Left ventricle myocardium superior (tissue), 1 donor: ENCODE measurements at regions not wholly inside any gene's neighbourhood (a gene's known extent, or its start where the extent isn't known, plus 50 kb on each side); places are given as distances from the start of the nearest gene placed in this dataset.

Experiments
- ATAC-seq: fragments of 200-7000 bp; cut with Tn5 transposase; one replicate; pipeline ENCODE4 v1.9.1; 2020; ENCODE audit warnings: mild to moderate bottlenecking, moderate library complexity
- DNase-seq: peaks from one replicate; pipeline ENCODE4 v3.0.0-alpha.2; 2020
- intact Hi-C: fragments of 100-400 bp; cut with micrococcal nuclease; formaldehyde crosslinking; loops from one replicate; pipeline ENCODE4 v1.11.0; 2022
- donor health status: DM: no; HTN: yes; CAD: no; lungs with severe emphysema.

DNA sequence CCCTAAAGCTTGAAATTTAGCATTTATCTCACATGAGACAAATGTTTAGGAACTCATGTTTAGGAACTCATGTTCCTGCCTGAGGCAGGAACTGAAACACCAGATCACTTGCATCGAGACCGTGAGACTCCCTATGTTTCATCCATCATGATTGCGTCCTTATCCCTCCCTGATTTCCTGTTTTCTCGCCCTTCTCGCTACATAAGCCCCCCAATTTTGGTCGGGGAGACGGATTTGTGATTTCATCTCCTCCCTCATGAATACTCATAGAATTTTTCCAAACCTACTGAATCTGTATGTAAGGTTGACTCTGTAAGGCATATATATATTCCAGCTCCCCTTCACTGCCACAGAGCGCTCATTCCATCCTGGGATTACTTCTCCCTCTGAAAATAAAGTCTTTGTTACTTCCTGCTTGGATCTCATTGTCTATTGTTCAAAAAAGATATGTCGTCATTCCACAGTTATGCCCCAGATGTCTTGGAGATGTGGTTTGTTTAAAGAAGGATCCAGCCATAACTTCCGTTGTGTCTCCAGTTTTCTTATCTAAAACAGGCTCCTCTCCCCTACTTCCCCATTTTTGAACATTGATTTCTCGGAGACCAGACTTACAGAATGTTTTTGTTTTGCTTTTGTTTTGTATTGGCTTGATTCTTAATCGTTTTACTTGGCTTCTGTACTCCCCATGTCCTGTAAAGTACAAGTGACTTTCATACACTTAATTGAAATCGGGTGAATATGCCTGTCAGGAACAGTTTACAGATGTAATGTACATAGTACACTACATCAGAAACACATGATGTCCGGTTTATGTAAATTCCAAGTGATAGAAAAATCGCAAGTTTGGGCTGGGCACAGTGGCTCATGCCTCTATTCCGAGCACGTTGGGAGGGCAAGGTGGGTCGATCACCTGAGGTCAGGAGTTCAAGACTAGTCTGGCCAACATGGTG, 118.7 kb downstream of the HFE start:
- intact Hi-C loops = no loop called here

DNA sequence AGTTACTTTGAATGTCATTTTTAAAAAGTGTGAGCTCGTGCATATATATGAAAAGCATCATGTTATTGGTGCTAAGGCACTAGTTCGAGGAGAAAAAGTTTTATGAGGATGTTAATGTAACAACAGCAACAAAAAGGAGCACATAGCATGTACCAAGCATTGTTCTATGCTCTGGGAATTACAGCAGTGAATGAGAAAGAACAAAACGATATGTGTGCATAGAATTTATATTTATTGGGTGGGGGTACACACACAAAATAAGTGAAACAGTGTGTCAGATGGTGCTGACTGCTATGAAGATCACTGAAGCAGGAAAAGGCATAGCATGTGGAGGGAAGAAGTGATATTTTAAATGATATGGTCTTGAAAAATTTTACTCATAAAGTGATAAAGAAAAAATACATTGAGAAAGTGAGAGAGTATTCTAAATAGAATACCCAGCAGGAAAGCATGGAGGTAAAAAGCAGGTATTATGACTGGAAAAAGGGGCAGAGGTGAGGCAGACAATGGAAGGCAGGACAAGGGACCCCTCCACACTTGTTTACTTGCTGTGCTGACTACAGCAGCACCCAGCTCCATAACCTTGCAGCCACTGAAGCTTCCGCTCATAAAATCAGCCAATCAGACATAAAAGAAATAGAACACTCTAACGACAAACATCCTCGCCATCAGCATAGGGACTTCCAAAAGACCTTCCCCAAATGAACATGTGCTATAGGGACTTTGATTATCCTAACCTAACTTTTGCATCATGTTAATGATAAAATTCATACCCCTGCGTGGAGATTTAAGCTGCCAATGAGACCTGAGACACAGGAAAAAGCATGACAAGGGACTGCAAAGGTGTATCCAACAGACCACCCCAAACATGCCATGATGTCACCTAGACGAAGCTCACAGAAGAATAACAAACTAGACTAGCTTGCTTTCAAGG, 119.9 kb downstream of the HFE start:
- intact Hi-C loops = no loop called here
- no peak for DNase-seq
- ATAC-seq = no peak

More for the DNA sequence above, 118.7 kb downstream of the HFE start:
- no peak for DNase-seq
- ATAC-seq = peak; percentile 12

DNA sequence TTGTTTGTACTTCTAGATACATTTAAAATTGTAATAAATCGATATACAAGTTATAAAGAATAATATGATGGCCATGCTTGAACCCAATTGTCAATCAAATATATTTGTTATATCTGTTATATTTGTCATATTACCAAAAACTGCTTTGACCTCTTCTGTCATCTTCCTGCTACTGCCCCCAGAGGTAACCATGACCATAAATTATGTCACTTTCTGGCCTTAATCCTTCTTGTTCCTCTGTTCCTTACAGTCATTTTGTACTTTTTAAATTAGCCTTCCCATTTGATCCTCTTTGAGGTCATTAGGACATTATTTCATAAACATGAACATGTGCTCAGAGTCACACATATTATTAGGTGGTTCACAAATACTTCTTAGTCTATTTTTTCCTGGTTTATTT, 124.7 kb downstream of the HFE start:
- ATAC-seq = no peak
- DNase-seq = no peak
- intact Hi-C loops = no loop called here

DNA sequence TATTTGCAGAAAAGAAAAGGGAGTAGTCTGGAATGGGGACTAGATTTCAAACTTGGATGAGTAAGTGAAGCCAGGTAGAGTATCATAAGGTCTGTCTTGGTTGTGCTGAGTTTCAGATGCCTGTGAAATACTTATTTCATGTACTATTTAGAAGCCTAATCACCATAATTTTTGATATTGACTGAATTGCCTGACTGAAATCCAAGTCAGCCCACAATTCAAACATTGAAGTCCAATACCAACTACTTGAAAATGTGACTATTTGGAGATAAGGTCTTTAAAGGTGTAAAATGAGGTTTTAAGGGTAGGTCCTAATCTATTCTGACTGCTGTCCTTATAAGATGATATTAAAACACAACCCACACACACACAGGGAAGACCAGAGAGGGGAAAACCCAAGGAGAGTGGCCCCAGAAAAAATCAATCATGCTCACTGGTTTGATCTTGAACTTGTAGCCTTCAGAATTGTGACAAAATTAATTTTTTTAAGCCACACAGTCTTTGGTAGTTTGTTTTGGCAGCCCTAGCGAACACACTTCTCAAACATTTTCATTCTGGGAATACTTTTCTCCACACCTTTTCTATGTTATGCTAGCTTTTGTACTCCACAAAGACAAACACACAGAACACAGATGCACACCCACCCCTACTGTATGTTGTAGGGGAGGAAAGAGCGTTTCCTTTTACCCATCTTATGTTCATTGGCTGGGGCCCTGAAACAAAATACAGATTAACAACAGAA, 126.3 kb downstream of the HFE start:
- DNase-seq = no peak
- ATAC-seq = no peak
- intact Hi-C loops = no loop called here

DNA sequence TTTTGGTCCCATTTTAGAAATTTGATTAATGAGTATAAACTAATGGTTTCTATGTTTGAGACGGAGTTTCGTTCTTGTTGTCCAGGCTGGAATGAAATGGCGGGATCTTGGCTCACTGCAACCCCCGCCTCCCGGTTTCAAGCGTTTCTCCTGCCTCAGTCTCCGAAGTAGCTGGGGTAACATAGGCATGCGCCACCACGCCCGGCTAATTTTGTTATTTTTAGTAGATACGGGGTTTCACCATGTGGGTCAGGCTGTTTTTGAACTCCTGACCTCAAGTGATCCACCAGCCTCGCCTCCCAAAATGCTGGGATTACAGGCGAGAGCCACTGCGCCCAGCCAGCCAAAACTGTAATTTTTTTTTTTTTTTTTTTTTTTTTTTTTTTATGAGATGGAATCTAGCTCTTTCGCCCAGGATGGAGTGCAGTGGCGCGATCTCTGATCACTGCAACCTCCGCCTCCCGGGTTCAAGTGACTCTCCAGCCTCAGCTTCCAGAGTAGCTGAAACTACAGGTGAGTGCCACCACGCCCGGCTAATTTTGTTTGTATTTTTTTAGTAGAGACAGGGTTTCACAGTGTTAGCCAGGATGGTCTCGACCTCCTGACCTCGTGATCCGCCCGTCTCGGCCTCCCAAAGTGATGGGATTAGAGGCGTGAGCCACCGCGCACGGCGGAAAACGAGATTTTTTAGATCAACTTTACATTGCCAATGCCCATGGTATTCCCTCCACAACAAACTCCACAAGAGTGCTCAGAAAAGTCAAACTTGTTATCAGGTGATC, 127.8 kb downstream of the HFE start:
- DNase-seq (no peak), ATAC-seq (no peak)
- intact Hi-C loops = no loop called here

DNA sequence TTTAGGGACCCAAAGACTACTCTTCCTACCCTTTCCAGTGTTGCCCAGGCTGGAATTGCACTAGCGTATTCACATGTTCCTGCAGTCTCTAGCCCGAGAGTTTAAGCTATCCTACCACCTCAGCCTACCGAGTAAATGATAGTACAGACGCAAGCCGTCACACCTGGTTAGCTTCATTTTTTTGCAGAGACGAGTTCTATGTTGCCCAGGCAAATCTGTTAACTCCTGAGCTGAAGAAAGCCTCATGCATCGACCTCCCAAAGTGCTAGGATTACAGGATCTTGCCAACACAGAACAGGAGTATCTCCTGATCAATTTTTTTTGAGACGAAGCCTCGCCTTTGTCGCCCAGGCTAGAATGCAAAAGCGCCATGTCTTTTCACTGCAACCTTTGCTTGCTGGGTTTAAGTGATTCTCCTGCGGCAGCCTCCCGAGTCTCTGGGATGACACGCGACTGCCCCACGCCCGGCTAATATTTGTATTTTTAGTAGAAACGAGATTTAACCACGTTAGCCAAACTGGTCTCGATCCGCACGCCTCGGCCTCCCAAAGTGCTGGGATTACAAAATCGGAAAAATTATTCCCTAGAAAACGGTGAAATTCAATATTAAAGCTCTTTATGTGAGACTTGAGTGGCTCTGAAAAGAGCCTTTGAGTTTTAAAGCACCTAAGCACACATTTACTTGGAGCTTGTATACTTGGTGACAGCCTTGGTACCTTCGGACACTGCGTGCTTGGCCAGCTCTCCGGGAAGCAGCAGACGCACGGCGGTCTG, 128.5 kb downstream of the HFE start:
- DNase-seq (no peak), ATAC-seq (peak; percentile 67)
- intact Hi-C loops = no loop called here

DNA sequence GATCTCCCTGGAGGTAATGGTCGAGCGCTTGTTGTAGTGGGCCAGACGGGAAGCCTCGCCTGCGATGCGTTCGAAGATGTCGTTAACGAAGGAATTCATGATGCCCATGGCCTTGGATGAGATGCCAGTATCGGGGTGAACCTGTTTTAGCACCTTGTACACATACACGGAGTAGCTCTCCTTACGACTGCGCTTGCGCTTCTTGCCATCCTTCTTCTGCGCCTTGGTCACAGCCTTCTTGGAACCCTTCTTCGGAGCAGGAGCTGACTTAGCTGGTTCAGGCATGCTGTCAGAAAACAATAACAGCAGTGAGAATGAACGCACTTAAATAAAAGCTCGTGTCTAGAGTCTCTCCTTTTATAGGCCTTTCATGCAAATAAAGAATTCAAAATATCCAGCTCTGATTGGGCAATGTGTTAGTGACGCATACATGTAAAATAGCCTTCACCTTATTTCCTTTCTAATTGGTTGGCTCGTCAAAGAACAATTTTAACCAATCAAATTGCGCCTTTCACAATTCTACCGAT, 129.2 kb downstream of the HFE start:
- peak; percentile 87 for ATAC-seq
- intact Hi-C loops = no loop called here
- peak; percentile 58 for DNase-seq

DNA sequence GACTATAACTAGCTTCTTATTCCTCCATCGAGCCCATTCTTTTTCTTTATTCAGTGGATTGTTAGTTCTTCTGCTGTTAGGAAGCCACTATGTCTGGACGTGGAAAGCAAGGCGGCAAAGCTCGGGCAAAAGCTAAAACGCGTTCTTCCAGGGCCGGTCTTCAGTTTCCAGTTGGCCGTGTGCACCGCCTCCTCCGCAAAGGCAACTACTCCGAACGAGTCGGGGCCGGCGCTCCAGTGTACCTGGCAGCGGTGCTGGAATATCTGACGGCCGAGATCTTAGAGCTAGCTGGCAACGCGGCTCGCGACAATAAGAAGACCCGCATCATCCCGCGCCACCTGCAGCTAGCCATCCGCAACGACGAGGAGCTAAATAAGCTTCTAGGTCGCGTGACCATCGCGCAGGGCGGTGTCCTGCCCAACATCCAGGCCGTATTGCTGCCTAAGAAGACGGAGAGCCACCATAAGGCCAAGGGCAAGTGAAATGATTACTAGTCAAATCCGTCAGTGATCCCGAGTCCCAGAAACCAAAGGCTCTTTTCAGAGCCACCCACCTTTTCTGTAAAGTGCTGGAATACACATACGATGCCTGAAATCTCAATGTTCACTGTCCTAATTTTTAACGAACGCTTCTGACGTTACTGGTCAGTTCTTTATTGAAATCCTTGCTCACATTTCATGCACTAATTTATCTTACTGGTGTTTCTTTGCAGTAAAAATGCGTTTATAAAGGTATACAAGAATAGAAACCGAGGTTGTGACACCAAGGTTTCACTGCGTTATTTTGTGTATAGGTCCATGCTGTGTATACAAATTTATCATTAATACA, 129.9 kb downstream of the HFE start:
- DNase-seq = peak; percentile 86
- intact Hi-C loops = no loop called here
- peak; percentile 79 for ATAC-seq

DNA sequence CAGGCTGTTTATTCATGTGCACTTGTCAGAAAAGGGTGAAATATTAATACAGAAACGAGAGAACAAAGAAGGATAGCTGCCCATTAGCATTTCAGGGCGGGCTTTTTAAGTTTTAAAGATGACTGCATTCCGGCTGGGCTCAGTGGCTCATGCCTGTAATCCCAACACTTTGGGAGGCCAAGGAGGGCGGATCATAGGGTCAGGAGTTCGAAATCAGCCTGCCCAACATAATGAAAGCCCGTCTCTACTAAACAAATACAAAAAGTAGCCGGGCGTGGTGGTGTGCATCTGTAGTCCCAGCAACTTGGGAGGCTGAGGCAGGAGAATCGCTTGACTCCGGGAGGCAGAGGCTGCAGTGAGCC, 130.5 kb downstream of the HFE start:
- no peak for ATAC-seq
- intact Hi-C loops = no loop called here
- DNase-seq = no peak

DNA sequence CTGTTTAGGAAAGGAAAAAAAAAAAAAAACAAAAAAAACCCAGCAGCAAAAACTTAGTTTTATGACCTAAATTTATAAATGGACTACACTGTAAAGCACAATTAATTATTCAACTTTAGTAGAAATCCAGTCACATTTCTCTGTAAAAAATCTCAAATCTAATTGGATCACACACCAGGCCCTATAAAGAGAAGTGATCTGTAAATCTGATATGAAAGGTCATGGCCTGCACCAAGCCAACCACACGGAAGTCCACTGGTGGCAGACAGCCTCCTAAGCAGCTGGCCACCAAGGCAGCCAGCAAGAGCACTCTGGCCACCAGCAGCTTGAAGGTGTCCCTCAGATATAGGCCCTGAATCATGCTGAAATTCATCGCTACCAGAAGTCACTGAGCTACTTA, 131.6 kb downstream of the HFE start:
- intact Hi-C loops = no loop called here
- DNase-seq = no peak
- ATAC-seq = no peak

DNA sequence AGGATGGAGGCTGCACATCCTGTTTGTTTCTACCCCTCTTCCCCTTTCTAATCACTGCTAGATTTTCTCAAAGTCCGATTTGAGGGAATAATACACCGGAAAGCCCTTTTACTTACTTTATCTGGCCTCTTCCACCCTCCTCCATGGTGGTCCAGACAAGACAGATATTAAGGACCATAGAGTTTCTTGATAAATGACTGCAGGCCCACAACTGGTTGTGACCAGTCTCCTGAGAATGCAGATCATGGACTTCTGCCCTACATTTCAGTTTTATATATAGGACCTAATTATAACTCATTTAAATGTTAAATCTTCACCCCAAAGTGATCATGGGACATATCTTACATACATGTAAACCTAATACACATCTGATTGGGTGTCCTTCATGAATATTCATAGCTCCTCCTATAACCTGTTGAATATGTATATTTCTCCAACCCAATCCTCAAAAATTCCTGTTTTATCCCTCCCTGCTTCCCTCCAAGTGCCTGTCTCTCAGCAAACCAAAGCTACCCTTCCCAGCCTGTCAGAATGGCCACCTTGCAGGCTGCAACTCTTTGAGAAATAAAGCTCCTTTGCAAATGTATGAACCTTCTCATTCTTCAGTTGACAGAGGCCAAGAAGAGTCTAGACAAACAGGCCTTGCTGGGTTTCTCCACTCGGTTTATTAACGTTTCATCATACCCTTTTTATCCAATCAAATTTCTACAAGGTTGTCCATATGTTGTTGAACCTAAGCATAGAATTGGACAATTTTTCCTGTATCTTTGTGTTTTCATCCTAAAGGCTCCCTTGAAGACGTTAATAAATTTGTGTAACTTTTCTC, 133.1 kb downstream of the HFE start:
- ATAC-seq (no peak), DNase-seq (no peak)
- intact Hi-C loops = no loop called here

DNA sequence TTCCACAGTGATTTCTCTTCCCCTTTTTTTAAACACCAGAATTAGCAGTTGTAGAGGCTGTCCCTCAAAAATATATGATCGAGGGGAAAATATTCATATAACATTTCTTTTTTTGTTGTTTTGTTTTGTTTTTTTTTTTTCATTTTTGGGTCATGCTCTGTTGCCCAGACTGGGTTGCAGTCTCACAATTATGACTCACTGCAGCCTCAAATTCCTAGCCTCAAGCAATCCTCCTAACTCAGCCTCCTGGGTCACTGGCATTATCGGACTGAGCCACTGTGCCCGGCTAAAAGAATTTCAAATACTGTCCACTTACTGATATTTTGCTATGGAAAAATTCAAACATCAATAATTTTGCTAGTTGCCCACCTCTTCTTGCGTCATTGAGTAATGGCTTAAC, 134.0 kb downstream of the HFE start:
- intact Hi-C loops = no loop called here
- no peak for DNase-seq
- ATAC-seq = no peak

DNA sequence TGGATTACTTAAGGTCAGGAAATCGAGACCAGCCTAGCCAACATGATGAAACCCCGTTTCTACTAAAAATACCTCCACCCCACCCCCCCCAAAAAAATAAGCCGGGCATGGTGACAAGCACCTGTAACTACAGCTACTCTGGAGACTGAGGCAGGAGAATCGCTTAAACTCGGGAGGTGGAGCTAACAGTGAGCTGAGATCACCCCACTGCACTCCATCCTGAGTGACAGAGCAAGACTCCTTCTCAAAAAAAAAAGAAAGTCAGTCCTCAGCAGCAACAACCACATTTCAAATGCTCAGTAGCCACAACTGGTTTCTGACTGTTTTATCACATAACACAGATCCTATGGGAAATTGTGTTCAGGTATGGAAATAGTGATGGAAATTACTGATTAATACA, 135.3 kb downstream of the HFE start:
- DNase-seq (no peak), ATAC-seq (no peak)
- intact Hi-C loops = no loop called here

DNA sequence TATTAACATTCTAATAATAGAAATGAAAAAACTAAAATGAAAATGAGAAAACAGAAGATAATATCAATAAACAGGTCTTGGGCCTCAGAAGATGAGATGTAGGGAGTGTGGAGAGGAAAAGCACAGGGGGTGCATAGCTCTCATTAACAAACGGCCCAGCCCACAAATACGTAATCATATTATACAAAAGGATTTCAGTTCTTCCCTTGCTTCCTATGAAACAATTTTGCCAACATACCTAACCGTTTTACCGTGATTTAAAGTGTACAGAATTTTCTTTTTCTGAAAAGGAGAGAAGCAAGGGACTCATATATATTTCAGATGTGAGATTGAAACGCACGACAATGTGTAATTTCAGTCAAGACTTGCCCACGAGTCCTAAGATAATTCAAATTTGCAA, 136.0 kb downstream of the HFE start:
- ATAC-seq = no peak
- intact Hi-C loops = no loop called here
- no peak for DNase-seq

DNA sequence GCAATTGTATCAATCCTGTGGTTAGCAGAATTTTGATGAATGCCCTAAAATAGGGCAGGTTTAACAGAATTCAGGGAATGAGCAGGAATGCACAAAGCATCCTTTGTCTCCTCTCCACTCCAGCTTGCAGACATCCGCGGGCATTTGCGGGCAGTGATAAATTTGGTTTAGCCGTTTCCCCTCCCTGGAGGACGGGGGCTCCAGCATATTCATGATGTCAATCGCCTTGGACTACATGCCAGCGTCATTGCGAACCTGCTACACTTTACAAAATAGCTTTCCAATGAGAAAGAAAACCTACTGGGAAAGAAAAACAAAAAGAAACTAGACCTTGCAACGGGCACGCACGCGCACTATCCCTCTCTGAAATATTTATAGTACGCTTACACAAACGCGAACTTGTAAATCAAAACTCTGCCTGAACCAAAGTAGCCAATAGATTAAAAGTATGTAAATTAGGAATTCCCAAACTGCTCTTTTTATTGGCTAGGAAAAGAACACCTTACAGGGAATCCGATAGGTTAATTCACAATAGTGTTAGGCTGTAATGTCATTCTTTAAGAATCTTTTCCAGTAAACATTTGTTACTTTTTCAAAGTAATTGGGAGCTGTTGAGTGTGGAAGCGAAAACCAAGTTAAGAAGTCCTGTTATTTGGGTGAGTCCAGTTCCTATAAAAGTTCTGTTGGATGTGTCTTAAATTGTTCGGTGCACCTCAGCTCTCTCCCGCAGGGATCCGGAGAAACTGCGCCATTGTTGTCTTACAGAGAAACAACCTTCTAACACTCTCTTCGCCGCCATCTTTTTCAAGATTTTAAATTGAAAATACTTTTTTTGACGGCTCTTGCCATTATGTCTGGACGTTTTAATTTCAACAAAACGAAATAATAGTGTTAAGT, 136.7 kb downstream of the HFE start:
- intact Hi-C loops = no loop called here
- ATAC-seq = peak; percentile 92
- peak; percentile 63 for DNase-seq
